IPS-11a (cell line): ENCODE measurements at regions not wholly inside any gene's neighbourhood (a gene's known extent, or its start where the extent isn't known, plus 50 kb on each side); places are given as distances from the start of the nearest gene placed in this dataset.
"Not testable (repeated sequence)": the region's sequence is repeated elsewhere in the genome, so short reads cannot be mapped to it uniquely, and the experiment has no call there.

Experiments used
- H3K4me3 ChIP-seq: one replicate; pipeline ENCODE4 v1.5.1; 2013; ENCODE audit warnings: low read depth, low read length, control low read depth

DNA sequence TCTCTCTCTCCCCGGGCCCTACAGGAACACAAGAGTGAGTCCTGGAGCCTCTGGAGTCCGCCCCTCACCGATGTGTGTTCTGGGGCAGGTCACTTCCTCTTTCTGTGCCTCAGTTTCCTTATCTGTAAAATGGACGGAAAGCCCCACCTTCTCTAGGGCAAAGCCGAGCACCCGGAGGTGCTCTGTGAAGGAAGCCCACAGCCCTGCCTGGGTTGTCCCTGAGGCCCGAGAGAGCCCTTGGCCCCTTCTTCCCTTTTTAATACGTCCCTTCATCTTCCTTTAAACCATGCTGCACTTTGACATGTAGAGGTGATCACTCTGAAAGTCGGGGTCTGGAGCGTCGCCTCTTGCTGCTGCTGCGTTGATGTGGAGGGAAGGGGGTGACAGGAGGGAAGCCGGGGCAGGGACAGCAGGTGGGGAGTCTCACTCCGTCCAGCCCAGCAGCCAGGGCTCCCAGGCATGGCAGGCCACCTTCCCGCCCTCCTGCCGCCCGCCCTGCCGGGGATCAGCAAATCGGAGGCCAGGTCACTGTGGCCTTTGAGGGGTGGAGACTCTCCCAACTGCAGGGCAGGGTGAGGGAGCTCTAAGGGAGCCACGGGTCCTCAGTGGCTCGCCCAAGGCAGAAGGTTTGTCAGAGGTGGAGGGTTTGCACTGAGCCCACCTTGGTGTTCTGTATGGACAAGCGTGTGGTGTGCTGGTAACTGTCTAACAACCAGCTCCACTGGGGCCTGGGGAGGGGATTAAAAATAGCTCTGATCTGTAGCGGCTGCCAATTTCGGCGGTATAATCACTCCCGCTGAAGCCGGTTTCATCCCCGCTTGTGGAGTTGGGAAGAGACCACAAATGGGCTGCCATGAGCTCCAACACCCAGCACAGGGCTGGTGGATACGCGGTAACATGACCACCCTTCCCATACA, 135.9 kb upstream of the ID2 start:
- H3K4me3 ChIP-seq: no peak overlapping the region

DNA sequence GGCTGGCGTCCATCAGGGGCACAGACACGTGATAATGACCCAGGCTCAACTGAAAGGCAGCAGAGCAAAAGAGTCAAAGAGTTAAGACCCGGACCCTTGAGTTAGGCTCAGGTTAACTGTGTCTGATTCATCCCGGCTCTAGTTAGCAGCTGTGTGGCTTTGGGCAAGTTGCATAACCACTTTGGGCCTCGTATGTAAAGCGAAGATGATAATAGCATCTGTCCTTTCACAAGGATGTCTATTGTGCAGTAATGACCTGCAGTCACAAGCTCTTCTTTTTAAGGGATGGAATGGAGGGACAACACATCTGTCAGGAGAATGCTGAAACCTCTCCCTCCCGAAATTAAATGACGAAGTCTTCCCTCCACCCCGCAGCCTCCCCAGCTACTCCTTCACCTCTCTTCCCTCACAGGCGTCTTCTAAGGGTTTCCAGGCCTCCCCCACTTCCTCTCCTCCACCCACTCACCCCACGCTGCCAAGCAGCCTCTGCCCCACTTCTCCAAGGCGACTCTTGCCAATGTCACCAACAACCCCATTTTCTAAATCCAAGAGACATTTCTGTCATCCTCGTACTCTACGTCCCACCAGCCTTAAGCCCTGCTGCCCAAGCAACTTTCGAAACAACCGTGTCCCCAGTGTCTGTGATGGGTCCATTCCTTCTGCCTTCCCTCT, 135.1 kb upstream of the ID2 start:
- no peak overlapping the region for H3K4me3 ChIP-seq

DNA sequence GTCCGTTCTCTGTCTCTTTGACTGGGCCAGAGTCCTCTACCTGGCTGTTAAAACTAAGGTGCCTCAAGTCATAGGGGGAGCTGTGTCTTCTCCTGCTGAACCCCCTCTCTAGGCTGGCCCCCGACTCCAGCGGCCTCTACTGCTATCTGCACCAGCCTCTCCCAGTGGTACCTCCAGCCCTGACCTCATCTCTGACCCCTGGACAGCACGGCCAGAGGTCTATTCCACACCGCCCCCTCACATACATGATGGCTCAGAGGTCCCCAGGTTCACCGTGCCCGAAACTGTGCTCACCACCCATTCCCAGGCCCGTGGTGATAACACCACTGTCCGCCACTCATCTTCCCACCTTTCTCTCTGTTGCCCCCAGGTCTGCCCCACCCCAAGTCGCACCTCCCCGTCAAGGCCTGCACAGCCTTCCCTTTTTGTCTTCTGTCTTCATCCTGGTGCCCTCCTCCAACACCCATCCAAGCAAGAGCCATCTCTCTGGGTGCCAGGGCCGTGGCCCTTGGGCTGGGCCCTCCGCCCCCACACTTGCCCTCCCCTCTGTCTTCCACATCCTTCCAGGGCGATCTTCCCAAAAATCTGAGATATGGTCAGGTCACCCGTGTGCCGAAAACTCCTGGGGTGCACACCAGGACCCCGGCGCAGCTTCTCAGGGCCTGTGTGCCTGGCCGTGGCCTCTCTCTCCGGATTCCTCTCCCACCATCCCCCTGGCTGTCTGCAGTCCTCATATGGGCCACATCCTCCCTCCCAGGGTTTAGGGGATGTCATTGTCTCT, 134.4 kb upstream of the ID2 start:
- H3K4me3 ChIP-seq: no peak overlapping the region

DNA sequence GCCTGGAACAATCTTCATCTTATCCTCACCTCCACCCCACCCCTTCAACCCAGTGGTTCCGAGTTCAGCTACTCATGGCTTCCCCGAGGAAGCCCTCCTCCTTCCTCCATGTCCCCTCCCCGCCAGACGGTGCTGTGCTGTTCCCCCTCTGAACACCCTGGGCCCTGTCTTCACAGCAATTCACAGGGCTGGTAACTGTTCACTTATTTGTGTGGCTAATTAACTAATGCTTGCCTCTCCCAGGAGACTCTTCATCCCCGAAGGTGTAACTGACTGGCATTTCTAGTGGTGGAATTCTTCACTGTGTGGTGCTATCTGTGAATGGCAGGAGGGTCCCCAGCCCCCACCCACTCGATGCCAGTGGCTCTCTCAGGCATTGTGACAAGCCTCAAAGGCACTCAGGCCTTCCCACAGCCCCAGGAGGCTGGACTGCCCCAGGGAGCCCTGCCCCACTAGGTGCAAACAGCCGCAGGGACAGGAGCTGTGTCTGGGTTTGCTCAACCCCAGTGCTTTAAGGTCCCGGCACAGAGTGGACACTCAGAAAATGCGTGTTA, 133.7 kb upstream of the ID2 start:
- no peak overlapping the region for H3K4me3 ChIP-seq

DNA sequence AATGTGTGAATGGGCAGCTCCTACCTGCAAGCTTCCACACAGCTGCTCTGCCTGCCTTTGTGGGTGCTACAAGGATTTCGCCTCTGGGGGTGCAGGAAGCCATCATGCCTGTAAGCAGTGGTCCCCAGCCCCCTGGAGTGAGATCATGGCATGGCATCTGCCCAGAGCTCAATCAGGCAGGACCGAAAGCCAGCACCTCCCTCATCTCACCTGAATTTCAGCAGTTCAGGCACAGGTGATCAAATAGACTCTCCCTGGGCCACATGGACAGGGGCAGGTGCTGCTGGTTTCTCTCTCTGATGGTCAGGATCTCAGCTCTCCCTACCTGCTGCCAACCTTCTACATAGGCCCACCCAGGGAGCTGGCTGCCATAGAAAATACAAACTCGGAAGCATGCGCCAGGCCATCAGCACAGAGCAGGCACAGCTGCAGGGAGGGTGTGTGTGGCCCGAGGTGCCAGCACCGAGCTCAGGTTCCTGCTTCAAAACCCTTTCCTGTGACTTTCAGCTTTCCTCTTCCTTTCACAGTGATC, 133.2 kb upstream of the ID2 start:
- no peak overlapping the region for H3K4me3 ChIP-seq

DNA sequence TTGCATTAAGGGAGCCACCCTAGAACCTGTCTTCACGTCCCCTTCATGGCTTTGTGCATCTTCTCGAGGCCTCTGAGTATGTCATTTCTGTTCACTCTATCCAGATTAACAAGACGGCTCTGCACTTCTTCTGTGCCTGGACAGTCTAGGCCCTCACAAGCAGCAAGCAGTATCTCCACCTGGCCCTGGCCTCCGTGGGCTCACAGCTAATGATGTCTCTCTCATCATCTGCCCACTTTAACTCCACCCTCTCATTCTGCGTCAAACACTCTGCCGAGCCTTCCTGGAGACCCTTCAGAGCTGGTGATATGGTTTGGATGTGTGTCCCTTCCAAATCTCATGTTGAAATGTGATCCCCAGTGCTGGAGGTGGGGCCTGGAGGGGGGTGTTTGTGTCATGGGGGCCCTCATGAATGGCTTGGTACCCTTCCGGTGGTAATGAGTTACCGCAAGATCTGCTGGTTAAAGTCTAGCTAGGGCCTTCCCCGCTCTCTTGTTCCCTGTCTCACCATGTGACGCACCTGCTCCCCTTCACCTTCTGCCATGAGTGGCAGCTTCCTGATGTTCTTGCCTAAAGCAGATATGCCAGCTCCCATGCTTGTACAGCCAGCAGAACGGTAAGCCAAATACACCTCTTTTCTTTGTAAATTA, 132.5 kb upstream of the ID2 start:
- H3K4me3 ChIP-seq: no peak overlapping the region

DNA sequence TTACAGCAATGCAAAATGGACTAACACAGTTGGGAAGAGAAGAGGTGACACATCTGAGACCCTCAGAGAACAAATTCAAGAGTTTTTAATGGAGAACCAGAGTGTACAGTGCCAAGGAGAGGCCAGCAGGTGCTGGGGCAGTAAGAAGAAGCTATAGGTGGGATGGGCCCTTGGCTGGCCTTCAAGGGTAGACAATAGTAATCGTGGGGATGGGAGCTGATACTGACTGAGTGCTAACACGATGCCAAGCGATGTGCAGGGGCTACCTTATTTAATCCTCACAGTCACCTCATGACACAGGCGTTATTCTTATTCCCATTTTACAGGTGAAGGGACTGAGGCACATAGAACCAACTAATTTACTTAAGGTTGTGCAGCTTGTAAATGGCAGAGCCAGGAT, 131.9 kb upstream of the ID2 start:
- no peak overlapping the region for H3K4me3 ChIP-seq

DNA sequence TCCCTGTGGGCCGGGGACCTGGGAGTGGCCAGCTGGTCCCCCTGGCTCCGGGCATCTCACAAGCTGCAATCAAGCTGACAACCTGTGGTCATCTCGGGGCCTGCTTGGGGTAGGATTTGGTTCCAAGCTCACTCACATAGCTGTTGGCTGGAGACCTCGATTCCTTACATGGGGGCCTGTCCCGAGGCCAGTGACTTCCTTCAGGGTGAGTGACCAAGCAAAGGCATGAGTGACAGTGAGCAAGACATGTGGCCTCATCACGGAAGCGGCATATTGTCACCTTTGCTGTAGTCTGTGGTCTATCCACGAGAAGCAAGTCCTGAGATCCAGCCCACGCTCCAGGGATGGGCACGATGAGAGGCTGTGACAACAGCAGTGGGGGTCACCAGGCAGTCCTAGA, 131.4 kb upstream of the ID2 start:
- no peak overlapping the region for H3K4me3 ChIP-seq

DNA sequence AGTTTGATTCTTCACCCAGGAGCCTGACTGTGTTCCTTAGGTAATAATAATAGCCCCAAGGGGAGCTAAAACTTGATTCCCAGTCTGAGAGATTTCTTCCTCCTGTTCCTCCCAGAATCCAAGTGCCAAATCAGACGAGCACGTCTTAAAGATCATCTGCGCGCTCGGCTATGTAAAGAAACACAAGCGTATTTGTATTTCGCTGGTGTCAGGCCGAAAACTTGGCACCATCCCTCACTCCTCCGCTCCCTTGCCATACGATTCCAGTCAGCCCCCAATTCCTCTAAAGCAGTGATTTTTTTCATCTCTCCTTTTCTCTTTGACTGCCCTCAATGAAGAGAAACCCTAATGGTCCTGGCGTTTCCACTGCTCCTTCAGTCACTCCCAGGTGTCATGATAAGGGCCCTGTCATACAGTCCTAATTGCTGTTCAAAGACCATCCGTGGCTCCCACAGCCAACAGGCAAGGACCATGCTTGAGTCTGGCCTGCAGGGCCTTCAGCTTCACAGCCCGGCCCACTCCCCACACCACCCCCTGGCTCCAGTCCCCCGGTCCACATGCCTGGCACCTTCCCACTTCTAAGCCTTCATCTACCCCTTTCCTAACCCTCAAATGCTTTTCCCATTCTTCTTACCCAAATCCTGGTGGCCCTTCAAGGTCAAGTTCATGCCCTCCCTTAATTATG, 130.8 kb upstream of the ID2 start:
- no peak overlapping the region for H3K4me3 ChIP-seq

DNA sequence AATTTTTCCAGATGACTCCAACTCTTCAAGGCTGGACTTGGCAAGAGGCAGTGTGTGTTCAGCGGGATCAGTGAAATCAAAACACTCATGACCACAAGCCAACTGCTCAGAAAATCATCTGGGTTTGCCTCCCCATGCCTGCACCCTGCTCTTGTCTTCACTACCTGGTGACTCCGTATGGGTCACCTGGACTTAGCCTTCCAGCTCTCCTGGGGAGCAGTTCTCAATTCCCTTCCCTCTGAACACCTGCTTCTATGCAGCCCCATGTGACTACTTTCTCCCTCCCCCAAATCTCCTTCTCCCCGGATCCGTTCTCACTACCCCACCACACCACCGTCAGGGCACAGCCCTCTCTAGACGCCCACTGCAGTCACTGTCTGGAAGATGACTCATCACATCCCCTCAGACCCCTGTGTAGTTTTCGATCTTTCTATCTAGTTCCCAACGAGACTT, 130.2 kb upstream of the ID2 start:
- H3K4me3 ChIP-seq: no peak overlapping the region

DNA sequence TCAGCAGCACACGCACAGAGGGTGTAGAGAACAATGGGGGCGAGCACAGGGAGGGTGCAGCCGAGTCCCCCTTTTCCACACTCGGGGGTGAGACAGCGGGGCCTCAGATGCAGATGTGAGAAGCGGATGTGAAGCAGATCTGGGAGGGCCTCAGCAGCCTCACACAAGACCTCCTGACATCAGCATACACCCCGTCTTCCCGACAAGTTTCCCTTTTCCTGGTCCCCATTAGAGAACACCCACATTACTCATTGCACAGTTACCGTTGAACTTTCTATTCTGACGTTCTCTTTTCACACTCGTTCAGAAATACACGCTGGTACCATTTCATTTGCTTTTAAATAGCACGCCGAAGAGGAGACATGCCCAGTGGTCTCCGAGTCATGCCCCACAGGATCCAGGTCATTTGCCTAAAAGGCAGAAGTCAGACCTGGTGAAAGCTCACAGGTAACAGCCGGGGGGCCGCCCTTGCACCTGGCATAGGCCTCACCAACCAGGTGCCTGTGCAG, 129.5 kb upstream of the ID2 start:
- H3K4me3 ChIP-seq: no peak overlapping the region

DNA sequence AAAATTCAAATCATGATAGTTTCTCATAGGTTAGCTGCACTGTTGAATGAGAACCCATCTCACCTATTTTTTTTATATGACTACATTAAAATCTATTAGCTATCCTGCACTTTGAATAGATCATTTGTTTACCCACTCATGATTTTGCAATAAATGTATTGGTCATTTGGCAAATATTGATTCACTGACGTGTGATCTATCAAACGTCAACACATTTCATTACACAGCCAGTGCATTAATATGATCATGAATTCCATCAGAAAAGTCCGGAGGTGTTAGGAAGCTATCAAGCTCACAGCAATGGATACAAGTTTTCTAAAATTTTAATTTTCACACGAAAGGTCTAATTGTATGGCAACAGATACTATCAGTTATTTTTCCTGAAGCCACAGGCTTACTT, 128.2 kb upstream of the ID2 start:
- H3K4me3 ChIP-seq: no peak overlapping the region

DNA sequence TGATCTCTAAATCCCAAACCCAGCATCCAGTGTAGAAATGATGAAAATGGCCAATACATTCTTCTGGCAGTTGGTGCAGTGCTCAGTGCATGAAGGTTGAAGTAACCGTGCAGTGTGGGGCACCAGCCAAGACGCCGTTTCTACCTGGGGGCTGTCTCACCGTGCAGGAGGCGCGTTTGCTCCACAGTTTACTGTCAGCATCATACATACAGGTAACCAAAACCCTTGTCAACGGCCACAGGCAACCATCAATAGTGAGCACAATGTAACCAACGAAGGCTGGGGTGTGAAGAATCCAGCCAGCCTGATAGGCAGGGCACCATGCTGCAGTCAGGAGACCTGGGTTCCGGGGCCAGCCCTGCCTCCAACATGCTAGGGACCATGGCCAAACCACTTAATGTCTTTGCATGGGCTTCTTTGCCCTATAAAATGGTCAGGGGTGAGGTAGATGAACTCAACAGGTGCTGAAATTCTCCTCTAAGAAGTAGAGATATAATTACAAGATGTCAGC, 127.5 kb upstream of the ID2 start:
- no peak overlapping the region for H3K4me3 ChIP-seq

DNA sequence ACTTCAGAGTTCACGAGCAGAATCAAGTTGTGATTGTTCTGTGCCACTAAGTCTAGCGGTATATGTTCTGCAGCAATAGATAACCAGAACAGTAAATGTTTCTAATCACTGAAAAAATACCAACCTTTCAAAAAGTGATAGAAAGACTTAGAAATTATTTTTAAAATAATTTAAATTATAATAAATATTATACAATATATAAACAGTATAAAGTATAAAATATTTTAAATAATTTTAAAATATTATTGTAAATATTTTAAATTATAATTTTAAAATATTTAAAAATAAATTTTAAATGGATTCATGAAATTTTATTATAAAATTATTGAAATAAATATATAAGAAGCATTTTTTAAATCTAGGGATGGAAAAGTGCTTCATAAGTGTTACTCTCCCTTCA, 126.3 kb upstream of the ID2 start:
- H3K4me3 ChIP-seq: no peak overlapping the region

DNA sequence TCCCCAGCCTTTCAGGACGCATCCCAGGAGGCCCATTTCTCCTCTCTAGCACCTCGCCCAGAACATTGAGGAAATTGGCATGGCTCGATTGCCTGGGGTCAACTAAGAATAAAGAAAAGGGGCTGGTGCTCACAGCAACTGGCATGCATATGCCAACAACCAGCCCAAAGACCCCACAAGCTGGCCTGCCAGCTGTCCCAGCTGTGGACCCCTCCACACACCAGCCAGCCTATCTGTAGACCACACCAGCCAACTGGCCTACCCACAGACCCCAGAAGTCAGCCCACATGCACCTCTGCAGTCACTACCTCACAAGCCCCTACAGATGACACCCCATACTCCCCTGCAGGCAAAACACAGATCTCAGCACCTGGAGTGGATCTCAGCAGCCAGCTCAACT, 123.8 kb upstream of the ID2 start:
- H3K4me3 ChIP-seq: no peak overlapping the region

DNA sequence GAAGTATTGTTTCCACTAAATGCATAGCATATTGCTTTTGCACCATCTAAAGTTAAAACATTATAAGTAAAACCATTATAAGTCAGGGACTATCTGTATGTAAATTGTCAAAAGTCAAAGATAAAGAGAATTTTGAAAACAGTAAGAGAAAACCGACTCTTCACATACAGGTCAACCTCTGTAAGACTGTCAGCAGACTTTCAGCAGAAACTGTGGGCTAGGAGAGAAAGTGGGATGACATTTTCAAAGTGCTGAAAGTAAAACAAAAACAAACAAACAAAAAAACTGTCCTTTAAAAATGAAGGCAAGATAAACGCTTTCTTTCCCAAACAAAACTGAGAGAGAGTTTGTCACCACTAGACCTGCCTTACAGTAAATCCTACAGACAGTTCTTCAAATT, 122.9 kb upstream of the ID2 start:
- no peak overlapping the region for H3K4me3 ChIP-seq

DNA sequence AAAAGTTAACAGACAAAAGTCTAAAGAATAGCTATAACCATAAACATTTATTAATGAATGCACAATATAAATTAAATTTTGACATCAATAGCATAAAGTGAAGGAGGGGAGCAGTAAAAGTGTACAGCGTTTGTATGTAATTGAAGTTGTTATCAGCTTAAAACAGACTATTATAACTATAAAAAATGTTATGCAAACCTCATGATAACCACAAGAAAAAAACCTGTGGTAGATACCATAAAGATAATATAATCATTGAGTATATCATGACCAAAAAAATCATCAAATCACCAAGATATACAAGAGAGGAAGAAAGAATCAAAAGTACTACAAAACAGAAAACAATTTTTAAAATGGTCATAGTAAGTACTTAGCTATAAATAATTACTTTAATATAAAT, 122.1 kb upstream of the ID2 start:
- H3K4me3 ChIP-seq: no peak overlapping the region

DNA sequence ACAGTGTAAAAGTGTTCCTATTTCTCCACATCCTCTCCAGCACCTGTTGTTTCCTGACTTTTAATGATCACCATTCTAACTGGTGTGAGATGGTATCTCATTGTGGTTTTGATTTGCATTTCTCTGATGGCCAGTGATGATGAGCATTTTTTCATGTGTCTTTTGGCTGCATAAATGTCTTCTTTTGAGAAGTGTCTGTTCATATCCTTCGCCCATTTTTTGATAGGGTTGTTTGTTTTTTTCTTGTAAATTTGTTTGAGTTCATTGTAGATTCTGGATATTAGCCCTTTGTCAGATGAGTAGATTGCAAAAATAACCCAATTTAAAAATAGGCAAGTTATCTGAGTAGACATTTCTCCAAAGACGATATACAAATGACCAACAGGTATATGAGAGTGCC, 120.2 kb upstream of the ID2 start:
- not testable (repeated sequence) for H3K4me3 ChIP-seq

DNA sequence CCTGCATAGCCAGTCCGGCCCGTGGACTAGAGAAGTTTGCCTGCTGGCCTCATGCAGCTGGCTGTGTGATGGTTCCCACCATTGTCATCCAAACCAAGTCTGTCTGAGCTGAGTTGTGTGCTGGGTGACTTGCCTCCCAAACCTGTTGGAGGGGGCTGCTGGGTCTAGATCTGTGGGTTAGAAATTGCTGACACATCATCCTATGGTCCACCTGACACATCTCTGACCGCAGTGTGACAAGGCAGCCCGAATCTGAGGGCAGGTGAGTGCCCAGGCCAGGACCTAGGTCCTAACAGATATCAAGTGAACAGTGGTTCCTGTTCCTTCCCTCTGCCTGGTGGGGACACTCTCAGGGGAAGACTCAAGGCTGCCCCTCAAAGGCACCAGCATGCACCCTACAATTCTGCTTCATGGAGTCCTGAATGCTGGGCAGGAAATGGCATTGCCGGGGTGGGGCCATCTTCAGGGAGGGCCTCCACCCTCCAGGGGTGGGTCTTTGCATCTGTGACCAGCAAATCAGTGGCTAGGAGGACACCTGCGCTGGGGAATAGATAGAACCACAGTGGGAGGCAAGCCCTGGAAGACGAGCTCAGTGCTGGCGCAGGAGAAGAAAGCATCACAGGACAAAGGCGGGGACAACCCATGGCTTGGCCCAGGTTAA, 117.9 kb upstream of the ID2 start:
- H3K4me3 ChIP-seq: no peak overlapping the region
